T47D (cell line): ENCODE measurements at regions not wholly inside any gene's neighbourhood (a gene's known extent, or its start where the extent isn't known, plus 50 kb on each side); places are given as distances from the start of the nearest gene placed in this dataset.
"Not testable (repeated sequence)": the region's sequence is repeated elsewhere in the genome, so short reads cannot be mapped to it uniquely, and the experiment has no call there.

Experiments
- DNase-seq, 2 experiments: peaks; one replicate each; pipeline versions ENCODE4 v3.0.0 to v3.0.0-alpha.2; 2011 to 2012; ENCODE audit warnings: low read depth in 1 of 2, low spot score in 1 of 2
- JUND ChIP-seq: IDR thresholded peaks from 2 replicates; pipeline ENCODE4 v1.6.1; 2012; ENCODE audit warnings: low read depth
- in situ Hi-C: cut with HindIII; loops from 2 replicates; pipeline ENCODE4 v1.10.0; 2016; ENCODE audit warnings: low sequenced_read_pairs, low pct_unique_long_range_greater_than_20kb

- in situ Hi-C loops, result no loop called here
These were observed 313.4 kb downstream of the AEBP2 start for GRCh38 chr12:19752712-19753111.

GRCh38 chr12:19755136-19755535 lies 315.8 kb downstream of the AEBP2 start:
- no peak for TF ChIP-seq JUND
- in situ Hi-C loops, result no loop called here
- no peak for DNase-seq

More at GRCh38 chr12:19752712-19753111, 313.4 kb downstream of the AEBP2 start:
- DNase-seq, result no peak
- no peak for TF ChIP-seq JUND

- TF ChIP-seq JUND, result no peak
- DNase-seq, result peak in 1 of 2 experiments; percentile 50
- in situ Hi-C loops, result no loop called here
These were observed 318.1 kb downstream of the AEBP2 start for GRCh38 chr12:19757317-19757877.

GRCh38 chr12:19759227-19759626 lies 319.9 kb downstream of the AEBP2 start:
- TF ChIP-seq JUND, result no peak
- DNase-seq, result no peak
- in situ Hi-C loops, result no loop called here

GRCh38 chr12:19760611-19761010 lies 321.3 kb downstream of the AEBP2 start:
- in situ Hi-C loops, result no loop called here
- TF ChIP-seq JUND, result no peak
- DNase-seq, result no peak

- TF ChIP-seq JUND, result no peak
- DNase-seq, result no peak
- in situ Hi-C loops, result no loop called here
These were observed 322.2 kb downstream of the AEBP2 start for GRCh38 chr12:19761463-19761862.

- TF ChIP-seq JUND, result no peak
- in situ Hi-C loops, result no loop called here
- no peak for DNase-seq
These were observed 324.2 kb downstream of the AEBP2 start for GRCh38 chr12:19763488-19763887.

GRCh38 chr12:19764408-19764807 lies 325.1 kb downstream of the AEBP2 start:
- in situ Hi-C loops, result no loop called here
- DNase-seq, result no peak
- no peak for TF ChIP-seq JUND

- no peak for DNase-seq
- in situ Hi-C loops, result no loop called here
- no peak for TF ChIP-seq JUND
These were observed 332.6 kb downstream of the AEBP2 start for GRCh38 chr12:19771858-19772257.

- no peak for DNase-seq
- TF ChIP-seq JUND, result no peak
- in situ Hi-C loops, result no loop called here
These were observed 333.5 kb downstream of the AEBP2 start for GRCh38 chr12:19772776-19773175.

- no peak for TF ChIP-seq JUND
- DNase-seq, result peak in 1 of 2 experiments; percentile 12
- in situ Hi-C loops, result no loop called here
These were observed 335.9 kb downstream of the AEBP2 start for GRCh38 chr12:19775241-19775640.

GRCh38 chr12:19775976-19776375 lies 336.7 kb downstream of the AEBP2 start:
- DNase-seq, in situ Hi-C loops: not testable (repeated sequence)

GRCh38 chr12:19778172-19778571 lies 338.9 kb downstream of the AEBP2 start:
- in situ Hi-C loops, result no loop called here
- TF ChIP-seq JUND, result no peak
- no peak for DNase-seq

GRCh38 chr12:19778797-19779196 lies 339.5 kb downstream of the AEBP2 start:
- in situ Hi-C loops, result no loop called here
- no peak for DNase-seq
- TF ChIP-seq JUND, result no peak
